Gastrocnemius medialis (tissue), 4 donors: ENCODE measurements at regions not wholly inside any gene's neighbourhood (a gene's known extent, or its start where the extent isn't known, plus 50 kb on each side); places are given as distances from the start of the nearest gene placed in this dataset.

Experiments used
- POLR2A ChIP-seq, 2 donors: fragments of 450-650 bp; IDR thresholded peaks; one replicate each; pipeline ENCODE4 v1.6.1; 2017; ENCODE audit warnings: antibody characterized with exemption in 2 of 2, mild to moderate bottlenecking in 2 of 2, moderate library complexity in 2 of 2
- TF ChIP-seq, protein P1 (sequence below), 5 experiments: fragments of 450-650 bp in 3 of 5; fragments of 200-600 bp in 2 of 5; sonication (generic) in 2 of 5; IDR thresholded peaks in 4 of 5; conservative IDR thresholded peaks in 1 of 5; 1 replicate in 4 of 5; 2 replicates in 1 of 5; pipeline ENCODE4 v1.5.1; 2016 to 2019; ENCODE audit warnings: antibody characterized with exemption in 5 of 5, mild to moderate bottlenecking in 3 of 5, moderate library complexity in 3 of 5

DNA sequence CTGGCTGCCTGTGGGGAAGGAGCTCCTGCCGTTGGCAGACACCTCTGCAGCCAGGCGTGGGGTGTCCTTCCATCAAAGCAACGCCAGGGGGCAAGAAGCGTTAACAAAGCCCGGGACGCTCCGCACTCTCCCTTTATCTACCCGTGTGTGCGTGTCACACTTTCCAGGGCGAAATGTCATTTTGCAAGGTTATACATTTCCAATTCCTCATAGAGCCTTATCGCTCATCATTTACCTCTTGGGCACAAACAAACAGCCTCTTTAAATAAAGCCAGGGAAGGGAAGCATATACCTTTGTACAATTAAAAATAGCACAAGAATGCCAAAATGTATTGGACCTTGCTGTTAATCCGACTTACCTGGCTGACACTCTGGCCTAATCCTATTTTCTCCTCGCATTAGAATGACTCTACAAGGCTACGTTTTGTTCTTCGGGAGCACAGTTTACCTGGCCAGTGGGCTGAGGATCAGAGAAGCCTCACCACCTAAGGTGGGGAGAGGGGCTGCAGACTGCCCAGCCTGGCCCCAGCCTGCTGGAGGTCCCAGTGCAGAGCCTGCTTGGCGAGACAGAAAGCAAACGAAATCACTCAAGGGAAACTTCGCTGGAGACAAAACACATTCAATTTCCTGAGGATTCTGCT is 77.6 kb upstream of the EN2 start:
- TF ChIP-seq, protein P1, sequence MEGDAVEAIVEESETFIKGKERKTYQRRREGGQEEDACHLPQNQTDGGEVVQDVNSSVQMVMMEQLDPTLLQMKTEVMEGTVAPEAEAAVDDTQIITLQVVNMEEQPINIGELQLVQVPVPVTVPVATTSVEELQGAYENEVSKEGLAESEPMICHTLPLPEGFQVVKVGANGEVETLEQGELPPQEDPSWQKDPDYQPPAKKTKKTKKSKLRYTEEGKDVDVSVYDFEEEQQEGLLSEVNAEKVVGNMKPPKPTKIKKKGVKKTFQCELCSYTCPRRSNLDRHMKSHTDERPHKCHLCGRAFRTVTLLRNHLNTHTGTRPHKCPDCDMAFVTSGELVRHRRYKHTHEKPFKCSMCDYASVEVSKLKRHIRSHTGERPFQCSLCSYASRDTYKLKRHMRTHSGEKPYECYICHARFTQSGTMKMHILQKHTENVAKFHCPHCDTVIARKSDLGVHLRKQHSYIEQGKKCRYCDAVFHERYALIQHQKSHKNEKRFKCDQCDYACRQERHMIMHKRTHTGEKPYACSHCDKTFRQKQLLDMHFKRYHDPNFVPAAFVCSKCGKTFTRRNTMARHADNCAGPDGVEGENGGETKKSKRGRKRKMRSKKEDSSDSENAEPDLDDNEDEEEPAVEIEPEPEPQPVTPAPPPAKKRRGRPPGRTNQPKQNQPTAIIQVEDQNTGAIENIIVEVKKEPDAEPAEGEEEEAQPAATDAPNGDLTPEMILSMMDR (IDR thresholded peaks at IDR 0.05 in 4 of 5, conservative IDR thresholded peaks at IDR 0.05 in 1 of 5): peak; percentile 36 to 78 (median 49)
- TF ChIP-seq POLR2A (IDR thresholded peaks at IDR 0.05): no peak
